Endothelial cell (in vitro differentiated cells): ENCODE measurements at regions not wholly inside any gene's neighbourhood (a gene's known extent, or its start where the extent isn't known, plus 50 kb on each side); places are given as distances from the start of the nearest gene placed in this dataset.

Source experiments
- DNase-seq: peaks from one replicate; pipeline ENCODE4 v3.0.0; 2021; ENCODE audit warnings: low spot score
- H3K27ac Mint-ChIP-seq: one replicate; pipeline ENCODE4 v1.8.0; 2021; ENCODE audit warnings: mixed read lengths, inconsistent platforms; ENCODE audit not compliant: unreplicated experiment
- H3K27me3 Mint-ChIP-seq: one replicate; pipeline ENCODE4 v1.8.0; 2021; ENCODE audit warnings: mild to moderate bottlenecking, moderate library complexity, mixed read lengths, inconsistent platforms; ENCODE audit not compliant: unreplicated experiment
- H3K36me3 Mint-ChIP-seq: one replicate; pipeline ENCODE4 v1.8.0; 2021; ENCODE audit warnings: mild to moderate bottlenecking, low read depth, mixed read lengths, inconsistent platforms; ENCODE audit not compliant: unreplicated experiment
- H3K4me1 Mint-ChIP-seq: one replicate; pipeline ENCODE4 v1.8.0; 2021; ENCODE audit warnings: mild to moderate bottlenecking, mixed read lengths, inconsistent platforms; ENCODE audit not compliant: unreplicated experiment
- H3K4me3 Mint-ChIP-seq: one replicate; pipeline ENCODE4 v1.8.0; 2021; ENCODE audit warnings: mild to moderate bottlenecking, mixed read lengths, inconsistent platforms; ENCODE audit not compliant: unreplicated experiment
- H3K9me3 Mint-ChIP-seq: one replicate; pipeline ENCODE4 v1.8.0; 2021; ENCODE audit warnings: mixed read lengths, inconsistent platforms; ENCODE audit not compliant: unreplicated experiment
- TF ChIP-seq, protein P1 (sequence below): fragments of 200-600 bp; sonication (generic); IDR thresholded peaks from one replicate; pipeline ENCODE4 v1.5.0; 2021; ENCODE audit warnings: antibody characterized with exemption; ENCODE audit not compliant: unreplicated experiment

- no peak overlapping the region for H3K4me3 Mint-ChIP-seq
- H3K27ac Mint-ChIP-seq: no peak overlapping the region
- H3K27me3 Mint-ChIP-seq: no peaks in the 10 kb centered on the region
- TF ChIP-seq, protein P1, sequence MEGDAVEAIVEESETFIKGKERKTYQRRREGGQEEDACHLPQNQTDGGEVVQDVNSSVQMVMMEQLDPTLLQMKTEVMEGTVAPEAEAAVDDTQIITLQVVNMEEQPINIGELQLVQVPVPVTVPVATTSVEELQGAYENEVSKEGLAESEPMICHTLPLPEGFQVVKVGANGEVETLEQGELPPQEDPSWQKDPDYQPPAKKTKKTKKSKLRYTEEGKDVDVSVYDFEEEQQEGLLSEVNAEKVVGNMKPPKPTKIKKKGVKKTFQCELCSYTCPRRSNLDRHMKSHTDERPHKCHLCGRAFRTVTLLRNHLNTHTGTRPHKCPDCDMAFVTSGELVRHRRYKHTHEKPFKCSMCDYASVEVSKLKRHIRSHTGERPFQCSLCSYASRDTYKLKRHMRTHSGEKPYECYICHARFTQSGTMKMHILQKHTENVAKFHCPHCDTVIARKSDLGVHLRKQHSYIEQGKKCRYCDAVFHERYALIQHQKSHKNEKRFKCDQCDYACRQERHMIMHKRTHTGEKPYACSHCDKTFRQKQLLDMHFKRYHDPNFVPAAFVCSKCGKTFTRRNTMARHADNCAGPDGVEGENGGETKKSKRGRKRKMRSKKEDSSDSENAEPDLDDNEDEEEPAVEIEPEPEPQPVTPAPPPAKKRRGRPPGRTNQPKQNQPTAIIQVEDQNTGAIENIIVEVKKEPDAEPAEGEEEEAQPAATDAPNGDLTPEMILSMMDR: no peak
- no peak for DNase-seq
- H3K4me1 Mint-ChIP-seq: no peaks in the 10 kb centered on the region
- H3K36me3 Mint-ChIP-seq: no peaks in the 10 kb centered on the region
- H3K9me3 Mint-ChIP-seq: no peaks in the 10 kb centered on the region
Observed at GRCh38 chr1:79355090-79355489, 348.6 kb upstream of the ADGRL4 start.

DNA sequence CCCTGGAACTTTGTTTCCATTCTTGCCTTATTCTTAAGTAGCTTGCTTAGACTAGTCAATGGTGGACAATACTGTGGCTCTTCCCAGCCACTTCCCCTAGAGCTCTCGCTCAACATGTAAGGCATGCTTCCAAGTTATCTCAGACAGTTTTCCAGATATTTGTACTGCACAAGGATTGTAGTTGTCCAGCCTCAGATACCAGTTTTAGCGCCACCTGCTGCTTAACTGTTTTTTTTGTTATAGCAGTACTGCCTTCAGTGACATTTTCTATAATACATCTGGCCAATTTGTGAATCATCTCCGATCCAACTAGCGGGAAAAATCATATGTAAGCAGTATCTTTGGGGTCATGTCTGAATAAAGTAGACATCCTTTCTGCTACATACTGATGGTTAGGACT lies 346.7 kb upstream of the ADGRL4 start:
- no peaks in the 10 kb centered on the region for H3K36me3 Mint-ChIP-seq
- no peaks in the 10 kb centered on the region for H3K4me1 Mint-ChIP-seq
- no peak overlapping the region for H3K4me3 Mint-ChIP-seq
- H3K27ac Mint-ChIP-seq: no peak overlapping the region
- TF ChIP-seq, protein P1: peak; percentile 42
- peak; percentile 53 for DNase-seq
- no peaks in the 10 kb centered on the region for H3K27me3 Mint-ChIP-seq
- no peaks in the 10 kb centered on the region for H3K9me3 Mint-ChIP-seq

DNA sequence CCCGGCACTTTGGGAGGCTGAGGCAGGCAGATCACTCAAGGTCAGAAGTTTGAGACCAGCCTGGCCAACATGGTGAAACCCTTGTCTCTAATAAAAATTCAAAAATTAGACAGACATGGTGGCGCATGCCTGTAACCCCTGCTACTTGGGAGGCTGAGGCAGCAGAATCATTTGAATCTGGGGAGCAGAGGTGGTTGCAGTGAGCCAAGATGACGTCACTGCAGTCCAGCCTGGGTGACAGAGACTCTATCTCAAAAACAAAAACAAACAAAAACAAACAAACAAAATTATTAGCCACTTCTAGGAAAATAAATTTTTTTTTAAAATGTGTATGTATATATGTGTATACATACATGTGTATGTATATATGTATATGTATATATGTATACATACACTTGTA lies 320.3 kb upstream of the ADGRL4 start:
- Mint-ChIP-seq H3K36me3 (no peaks in the 10 kb centered on the region), H3K4me1 (no peaks in the 10 kb centered on the region), H3K27ac (no peak overlapping the region), H3K9me3 (no peaks in the 10 kb centered on the region), H3K27me3 (no peaks in the 10 kb centered on the region), H3K4me3 (no peak overlapping the region)
- no peak for DNase-seq
- TF ChIP-seq, protein P1: no peak

DNA sequence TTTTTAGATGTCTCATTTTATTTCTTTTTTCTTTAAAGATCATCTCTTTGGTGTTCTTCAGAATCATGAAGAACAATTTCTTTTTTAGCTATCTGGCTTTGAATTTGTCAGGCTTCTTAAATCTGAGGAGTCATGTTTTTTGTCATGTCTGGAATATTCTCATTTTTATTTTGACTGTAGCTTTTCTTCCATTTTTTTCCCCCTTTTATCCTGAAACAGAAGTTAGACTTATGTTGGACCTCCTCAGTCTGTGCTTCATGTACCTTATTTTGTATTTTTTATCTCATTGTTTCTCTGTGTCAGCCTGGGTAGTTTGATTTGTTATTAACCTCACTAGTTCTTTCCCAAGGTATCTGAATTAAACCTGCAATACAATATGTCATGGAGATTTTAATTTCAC lies 319.2 kb upstream of the ADGRL4 start:
- Mint-ChIP-seq H3K27ac (no peak overlapping the region), H3K9me3 (no peaks in the 10 kb centered on the region), H3K27me3 (no peaks in the 10 kb centered on the region), H3K4me3 (no peak overlapping the region), H3K36me3 (no peaks in the 10 kb centered on the region), H3K4me1 (no peaks in the 10 kb centered on the region)
- DNase-seq: no peak
- TF ChIP-seq, protein P1: no peak

DNA sequence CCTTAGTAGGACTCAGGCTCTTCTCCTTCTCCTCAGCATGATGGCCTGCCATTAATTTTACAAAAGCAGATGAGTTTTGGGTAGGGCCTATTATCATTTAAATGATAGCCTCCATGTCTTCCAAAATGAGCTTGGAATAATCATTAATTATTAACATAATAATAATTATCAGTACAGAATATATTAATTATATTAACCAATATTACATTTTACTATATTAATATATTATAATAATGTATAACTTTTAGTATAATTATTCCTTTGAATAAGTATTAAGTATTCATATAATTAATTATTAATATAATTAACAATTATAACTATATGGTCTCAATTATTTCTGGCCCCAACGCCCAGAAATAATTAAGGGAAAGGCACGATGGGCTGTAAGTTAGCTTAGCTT lies 318.6 kb upstream of the ADGRL4 start:
- no peak for DNase-seq
- no peaks in the 10 kb centered on the region for H3K4me1 Mint-ChIP-seq
- TF ChIP-seq, protein P1: no peak
- H3K4me3 Mint-ChIP-seq: no peak overlapping the region
- no peak overlapping the region for H3K27ac Mint-ChIP-seq
- H3K36me3 Mint-ChIP-seq: no peaks in the 10 kb centered on the region
- no peaks in the 10 kb centered on the region for H3K27me3 Mint-ChIP-seq
- no peaks in the 10 kb centered on the region for H3K9me3 Mint-ChIP-seq
